ENCODE measurements at regions not wholly inside any gene's neighbourhood (a gene's known extent, or its start where the extent isn't known, plus 50 kb on each side); places are given as distances from the start of the nearest gene placed in this dataset.

- ChIA-PET CTCF (ENCODE audit: low intra/inter-chr PET ratio) (no interaction called here), POLR2A (no interaction called here)
- Histone ChIP-seq H4K20me1 (replicated peaks; ENCODE audit: control insufficient read depth, insufficient read depth, low read length) (no peaks in the 10 kb centered on the region), H3K4me1 (replicated peaks in 1 of 2; ENCODE audit: control insufficient read depth in 2 of 2, insufficient read depth in 2 of 2, low read length in 2 of 2) (no peaks in the 10 kb centered on the region), H2AFZ (ENCODE audit: low read depth, low read length) (no peak overlapping the region), H3K27me3 (ENCODE audit: control insufficient read depth in 2 of 2, insufficient read depth in 2 of 2, low read length in 2 of 2) (no peaks in the 10 kb centered on the region), H3K36me3 (ENCODE audit: control insufficient read depth, insufficient read depth, low read length) (no peaks in the 10 kb centered on the region), H3K9me3 (replicated peaks; ENCODE audit: control insufficient read depth, insufficient read depth, low read depth, low read length) (no peaks in the 10 kb centered on the region), H3K27ac (ENCODE audit: extremely low read depth, low read depth, low read length) (no peak overlapping the region), H3K9ac (ENCODE audit: insufficient read depth in 1 of 2, low read depth in 2 of 2, low read length in 2 of 2) (no peak overlapping the region), H3K4me3 (no peak overlapping the region), H3K79me2 (ENCODE audit: control insufficient read depth, insufficient read depth, low read length) (no peaks in the 10 kb centered on the region), H3K4me2 (ENCODE audit: insufficient read depth, low read length) (no peak overlapping the region), H3K9me1 (ENCODE audit: control insufficient read depth, insufficient read depth, low read length) (no peaks in the 10 kb centered on the region)
- in situ Hi-C loops (cut with MboI) (no loop called here), intact Hi-C loops (cut with micrococcal nuclease) (no loop called here)
- WGBS (ENCODE audit: insufficient coverage, low coverage, missing lambda C conversion rate) = 0% methylated on average over 3 of the region's 3 CpGs
- no peak for DNase-seq (ENCODE audit: extremely low read depth in 1 of 4, low spot score in 3 of 4)
- FAIRE-seq = no peak
- no peak for ATAC-seq
- no TSS peak for BruUV-seq (replicated peaks)
- no peak for TF ChIP-seq ZNF511 (CRISPR knock-in tag; IDR thresholded peaks at IDR 0.05)
- TF ChIP-seq TRIM24 (IDR thresholded peaks at IDR 0.05) = no peak
- TF ChIP-seq HIVEP1 (CRISPR knock-in tag; IDR thresholded peaks at IDR 0.05) = no peak
- TF ChIP-seq, protein P1, sequence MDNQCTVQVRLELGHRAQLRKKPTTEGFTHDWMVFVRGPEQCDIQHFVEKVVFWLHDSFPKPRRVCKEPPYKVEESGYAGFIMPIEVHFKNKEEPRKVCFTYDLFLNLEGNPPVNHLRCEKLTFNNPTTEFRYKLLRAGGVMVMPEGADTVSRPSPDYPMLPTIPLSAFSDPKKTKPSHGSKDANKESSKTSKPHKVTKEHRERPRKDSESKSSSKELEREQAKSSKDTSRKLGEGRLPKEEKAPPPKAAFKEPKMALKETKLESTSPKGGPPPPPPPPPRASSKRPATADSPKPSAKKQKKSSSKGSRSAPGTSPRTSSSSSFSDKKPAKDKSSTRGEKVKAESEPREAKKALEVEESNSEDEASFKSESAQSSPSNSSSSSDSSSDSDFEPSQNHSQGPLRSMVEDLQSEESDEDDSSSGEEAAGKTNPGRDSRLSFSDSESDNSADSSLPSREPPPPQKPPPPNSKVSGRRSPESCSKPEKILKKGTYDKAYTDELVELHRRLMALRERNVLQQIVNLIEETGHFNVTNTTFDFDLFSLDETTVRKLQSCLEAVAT (IDR thresholded peaks at IDR 0.05) = no peak
- no peak for TF ChIP-seq IRF9 (tag; IDR thresholded peaks at IDR 0.05)
- no peak for TF ChIP-seq SMARCE1 (IDR thresholded peaks at IDR 0.05)
- TF ChIP-seq NR2C2 (CRISPR knock-in tag; IDR thresholded peaks at IDR 0.05) = no peak
- TF ChIP-seq NR2C2 (tag; IDR thresholded peaks at IDR 0.05) = no peak
- TF ChIP-seq DMBX1 (CRISPR knock-in tag; IDR thresholded peaks at IDR 0.05; ENCODE audit: borderline replicate concordance) = no peak
- no peak for TF ChIP-seq LCOR (CRISPR knock-in tag; IDR thresholded peaks at IDR 0.05)
- no peak for TF ChIP-seq ZBTB8A (IDR thresholded peaks at IDR 0.05; ENCODE audit: partially characterized antibody)
- no peak for TF ChIP-seq PHF20 (IDR thresholded peaks at IDR 0.05; ENCODE audit: partially characterized antibody)
- TF ChIP-seq, protein P2, sequence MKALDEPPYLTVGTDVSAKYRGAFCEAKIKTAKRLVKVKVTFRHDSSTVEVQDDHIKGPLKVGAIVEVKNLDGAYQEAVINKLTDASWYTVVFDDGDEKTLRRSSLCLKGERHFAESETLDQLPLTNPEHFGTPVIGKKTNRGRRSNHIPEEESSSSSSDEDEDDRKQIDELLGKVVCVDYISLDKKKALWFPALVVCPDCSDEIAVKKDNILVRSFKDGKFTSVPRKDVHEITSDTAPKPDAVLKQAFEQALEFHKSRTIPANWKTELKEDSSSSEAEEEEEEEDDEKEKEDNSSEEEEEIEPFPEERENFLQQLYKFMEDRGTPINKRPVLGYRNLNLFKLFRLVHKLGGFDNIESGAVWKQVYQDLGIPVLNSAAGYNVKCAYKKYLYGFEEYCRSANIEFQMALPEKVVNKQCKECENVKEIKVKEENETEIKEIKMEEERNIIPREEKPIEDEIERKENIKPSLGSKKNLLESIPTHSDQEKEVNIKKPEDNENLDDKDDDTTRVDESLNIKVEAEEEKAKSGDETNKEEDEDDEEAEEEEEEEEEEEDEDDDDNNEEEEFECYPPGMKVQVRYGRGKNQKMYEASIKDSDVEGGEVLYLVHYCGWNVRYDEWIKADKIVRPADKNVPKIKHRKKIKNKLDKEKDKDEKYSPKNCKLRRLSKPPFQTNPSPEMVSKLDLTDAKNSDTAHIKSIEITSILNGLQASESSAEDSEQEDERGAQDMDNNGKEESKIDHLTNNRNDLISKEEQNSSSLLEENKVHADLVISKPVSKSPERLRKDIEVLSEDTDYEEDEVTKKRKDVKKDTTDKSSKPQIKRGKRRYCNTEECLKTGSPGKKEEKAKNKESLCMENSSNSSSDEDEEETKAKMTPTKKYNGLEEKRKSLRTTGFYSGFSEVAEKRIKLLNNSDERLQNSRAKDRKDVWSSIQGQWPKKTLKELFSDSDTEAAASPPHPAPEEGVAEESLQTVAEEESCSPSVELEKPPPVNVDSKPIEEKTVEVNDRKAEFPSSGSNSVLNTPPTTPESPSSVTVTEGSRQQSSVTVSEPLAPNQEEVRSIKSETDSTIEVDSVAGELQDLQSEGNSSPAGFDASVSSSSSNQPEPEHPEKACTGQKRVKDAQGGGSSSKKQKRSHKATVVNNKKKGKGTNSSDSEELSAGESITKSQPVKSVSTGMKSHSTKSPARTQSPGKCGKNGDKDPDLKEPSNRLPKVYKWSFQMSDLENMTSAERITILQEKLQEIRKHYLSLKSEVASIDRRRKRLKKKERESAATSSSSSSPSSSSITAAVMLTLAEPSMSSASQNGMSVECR (CRISPR knock-in tag; IDR thresholded peaks at IDR 0.05) = no peak
Measured at GRCh38 chr4:155552180-155552579, 114.5 kb upstream of the GUCY1A1 start.

All from K562 (cell line).